A673 (cell line): ENCODE measurements at regions not wholly inside any gene's neighbourhood (a gene's known extent, or its start where the extent isn't known, plus 50 kb on each side); places are given as distances from the start of the nearest gene placed in this dataset.

Experiments used
- CTCF ChIP-seq: fragments of 300-800, 200-600 bp; sonication (generic); conservative IDR thresholded peaks from 2 replicates; pipeline ENCODE4 v1.5.1; 2017; ENCODE audit warnings: low read depth, mild to moderate bottlenecking, antibody characterized with exemption, low read length, moderate library complexity, mixed read lengths
- EZH2 ChIP-seq: fragments of 200-600 bp; sonication (generic); IDR thresholded peaks from 2 replicates; pipeline ENCODE4 v1.6.1; 2017; ENCODE audit warnings: borderline replicate concordance, low read depth, mild to moderate bottlenecking, mixed read lengths, antibody characterized with exemption, low read length; ENCODE audit not compliant: poor library complexity, severe bottlenecking

- TF ChIP-seq EZH2 (no peak), CTCF (no peak)
Observed at GRCh38 chr2:117232305-117232704, 582.2 kb upstream of the DDX18 start.
